ENCODE measurements at regions not wholly inside any gene's neighbourhood (a gene's known extent, or its start where the extent isn't known, plus 50 kb on each side); places are given as distances from the start of the nearest gene placed in this dataset.

DNA sequence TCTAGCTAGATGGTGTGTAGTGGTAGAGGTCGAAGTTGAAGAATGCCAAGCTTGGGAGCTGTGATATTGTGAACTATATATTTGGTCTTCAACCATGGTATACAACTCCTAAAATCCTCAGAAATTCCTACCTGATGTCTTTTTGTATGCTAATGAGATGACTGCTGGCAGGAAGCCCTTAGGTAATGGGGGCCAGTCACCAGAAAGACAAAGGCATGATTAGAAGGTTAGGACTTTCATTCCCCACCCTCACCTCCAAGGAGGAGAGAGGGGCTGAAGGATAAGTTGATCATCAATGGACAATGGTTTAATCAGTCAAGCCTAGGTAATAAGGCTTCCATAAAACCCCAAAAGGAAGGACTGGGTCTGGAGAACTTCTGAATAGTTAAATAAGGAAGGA lies 285.7 kb upstream of the POU5F2 start:
- no peak overlapping the region for H3K4me2 ChIP-seq (ENCODE audit: low read depth, low read length)
- H2AK9ac ChIP-seq (replicated peaks; ENCODE audit: low read depth, low read length, poor library complexity), result no peak overlapping the region
- no peak overlapping the region for H2AK5ac ChIP-seq (ENCODE audit: low read depth, low read length)
- H3K56ac ChIP-seq (ENCODE audit: extremely low read depth, insufficient read depth, low read length), result no peak overlapping the region
- DNase-seq (no peak), ATAC-seq (ENCODE audit: low read depth) (no peak)
- no peak overlapping the region for H2AFZ ChIP-seq (replicated peaks; ENCODE audit: low read length, poor library complexity)
- H2BK5ac ChIP-seq (ENCODE audit: low read depth, low read length, poor library complexity, severe bottlenecking), result no peak overlapping the region
- no peak overlapping the region for H3K9ac ChIP-seq (ENCODE audit: low read depth, low read length)
- H3K9me3 ChIP-seq (ENCODE audit: control insufficient read depth, insufficient read depth, low read length), result no peaks in the 10 kb centered on the region
- no peaks in the 10 kb centered on the region for H3K27me3 ChIP-seq (ENCODE audit: control insufficient read depth, insufficient read depth, low read length)
- ChIA-PET CTCF (no interaction called here), POLR2A (ENCODE audit: unreplicated experiment) (no interaction called here)
- H4K5ac ChIP-seq (ENCODE audit: low read depth, low read length), result no peak overlapping the region
- no peak overlapping the region for H3K27ac ChIP-seq (ENCODE audit: insufficient read depth, low read length)
- no peak overlapping the region for H3K14ac ChIP-seq (replicated peaks; ENCODE audit: low read depth, low read length)
- H3K36me3 ChIP-seq (ENCODE audit: control insufficient read depth, insufficient read depth, low read length), result no peaks in the 10 kb centered on the region
- TF ChIP-seq USF2 (IDR thresholded peaks at IDR 0.05; ENCODE audit: low read depth, low read length) (no peak), RAD21 (IDR thresholded peaks at IDR 0.05; ENCODE audit: low read length) (no peak), CHD1 (IDR thresholded peaks at IDR 0.05; ENCODE audit: low read depth, low read length) (no peak), CEBPB (IDR thresholded peaks at IDR 0.05; ENCODE audit: low read depth, low read length) (no peak), RFX5 (IDR thresholded peaks at IDR 0.05; ENCODE audit: low read depth, low read length) (no peak), BHLHE40 (IDR thresholded peaks at IDR 0.05; ENCODE audit: low read depth, low read length) (no peak), POLR2A (IDR thresholded peaks at IDR 0.05; ENCODE audit: low read depth, low read length) (no peak), RCOR1 (IDR thresholded peaks at IDR 0.05; ENCODE audit: insufficient replicate concordance, low read length) (no peak), FOS (IDR thresholded peaks at IDR 0.05; ENCODE audit: low read depth, low read length) (no peak), MXI1 (IDR thresholded peaks at IDR 0.05; ENCODE audit: borderline replicate concordance, low read depth, low read length) (no peak), MAFK (IDR thresholded peaks at IDR 0.05; ENCODE audit: low read depth, low read length) (no peak), MAZ (IDR thresholded peaks at IDR 0.05; ENCODE audit: borderline replicate concordance, low read depth, low read length) (no peak), SMC3 (IDR thresholded peaks at IDR 0.05; ENCODE audit: low read depth, low read length) (no peak), NFE2L2 (IDR thresholded peaks at IDR 0.05; ENCODE audit: low read depth, low read length) (no peak), CTCF (conservative IDR thresholded peaks at IDR 0.05; ENCODE audit: low read depth, low read length) (no peak)
- TF ChIP-seq, protein P1, sequence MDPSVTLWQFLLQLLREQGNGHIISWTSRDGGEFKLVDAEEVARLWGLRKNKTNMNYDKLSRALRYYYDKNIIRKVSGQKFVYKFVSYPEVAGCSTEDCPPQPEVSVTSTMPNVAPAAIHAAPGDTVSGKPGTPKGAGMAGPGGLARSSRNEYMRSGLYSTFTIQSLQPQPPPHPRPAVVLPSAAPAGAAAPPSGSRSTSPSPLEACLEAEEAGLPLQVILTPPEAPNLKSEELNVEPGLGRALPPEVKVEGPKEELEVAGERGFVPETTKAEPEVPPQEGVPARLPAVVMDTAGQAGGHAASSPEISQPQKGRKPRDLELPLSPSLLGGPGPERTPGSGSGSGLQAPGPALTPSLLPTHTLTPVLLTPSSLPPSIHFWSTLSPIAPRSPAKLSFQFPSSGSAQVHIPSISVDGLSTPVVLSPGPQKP (IDR thresholded peaks at IDR 0.05; ENCODE audit: borderline replicate concordance, low read depth, low read length), result no peak
- no CpG with 5 or more reads among the region's 1 CpG for WGBS, 2 experiments (ENCODE audit: extremely low coverage in 2 of 2, insufficient read length in 1 of 2)
- H3K18ac ChIP-seq (ENCODE audit: low read depth, low read length), result no peak overlapping the region
- intact Hi-C loops (cut with micrococcal nuclease), result no loop called here
- H4K91ac ChIP-seq (ENCODE audit: insufficient read depth, low read depth, low read length), result no peak overlapping the region
- peaks cover 0 to 2% of the 10 kb centered on the region in 2 experiments; a peak in 2 of 4 replicates for H3K79me1 ChIP-seq (ENCODE audit: low read depth in 1 of 2, low read length in 2 of 2)
- no peaks in the 10 kb centered on the region for H3K9me1 ChIP-seq (ENCODE audit: insufficient read depth, low read length)
- no peak overlapping the region for H3K23ac ChIP-seq (ENCODE audit: low read depth, low read length)
- no peak overlapping the region for H2BK20ac ChIP-seq (ENCODE audit: low read depth, low read length)
- in situ Hi-C loops (cut with MboI; ENCODE audit: low sequenced_read_pairs), result no loop called here
- no peak overlapping the region for H2BK120ac ChIP-seq (ENCODE audit: low read depth, low read length)
- H3K4me1 ChIP-seq (ENCODE audit: control insufficient read depth, insufficient read depth, low read length), result no peaks in the 10 kb centered on the region
- H3K4me3 ChIP-seq (ENCODE audit: insufficient read depth, low read depth, low read length), result no peak overlapping the region
- dilution Hi-C loops (cut with HindIII; ENCODE audit: low sequenced_read_pairs, unreplicated experiment), result no loop called here
- no TSS peak for BruUV-seq (replicated peaks)
- no peaks in the 10 kb centered on the region for H4K20me1 ChIP-seq (ENCODE audit: insufficient read depth, low read length)
- H4K8ac ChIP-seq (ENCODE audit: low read depth in 2 of 2, low read length in 2 of 2), result no peak overlapping the region
- H3K4ac ChIP-seq (ENCODE audit: low read depth, low read length), result no peak overlapping the region
- no peak overlapping the region for H2BK15ac ChIP-seq (ENCODE audit: low read depth, low read length)
